HPDE6-E6E7 (cell line): ENCODE measurements at regions not wholly inside any gene's neighbourhood (a gene's known extent, or its start where the extent isn't known, plus 50 kb on each side); places are given as distances from the start of the nearest gene placed in this dataset.

Source experiments
- DNase-seq: peaks from one replicate; pipeline ENCODE4 v3.0.0; 2011; ENCODE audit warnings: missing footprints; ENCODE audit errors: extremely low spot score

DNA sequence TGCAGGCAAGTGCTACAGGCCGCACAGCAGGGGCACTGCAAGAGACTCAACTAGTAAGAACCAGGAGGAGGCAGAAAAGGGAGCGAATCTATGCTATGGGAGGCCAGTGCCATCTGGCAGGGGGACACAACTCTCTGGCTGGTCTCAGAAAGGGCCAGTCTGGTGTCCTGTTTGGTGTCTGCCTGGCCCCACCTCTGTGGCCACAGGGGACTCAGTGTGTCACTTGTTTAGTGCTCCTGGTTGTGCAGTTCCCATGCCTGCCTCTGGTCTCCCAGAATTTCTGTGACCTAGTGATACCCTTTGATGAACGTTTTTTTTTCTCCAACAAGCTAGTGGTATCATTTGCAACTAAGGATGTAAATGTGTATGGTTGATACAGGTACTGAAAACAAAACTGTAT is 59.2 kb upstream of the JCAD start:
- DNase-seq, result no peak

DNA sequence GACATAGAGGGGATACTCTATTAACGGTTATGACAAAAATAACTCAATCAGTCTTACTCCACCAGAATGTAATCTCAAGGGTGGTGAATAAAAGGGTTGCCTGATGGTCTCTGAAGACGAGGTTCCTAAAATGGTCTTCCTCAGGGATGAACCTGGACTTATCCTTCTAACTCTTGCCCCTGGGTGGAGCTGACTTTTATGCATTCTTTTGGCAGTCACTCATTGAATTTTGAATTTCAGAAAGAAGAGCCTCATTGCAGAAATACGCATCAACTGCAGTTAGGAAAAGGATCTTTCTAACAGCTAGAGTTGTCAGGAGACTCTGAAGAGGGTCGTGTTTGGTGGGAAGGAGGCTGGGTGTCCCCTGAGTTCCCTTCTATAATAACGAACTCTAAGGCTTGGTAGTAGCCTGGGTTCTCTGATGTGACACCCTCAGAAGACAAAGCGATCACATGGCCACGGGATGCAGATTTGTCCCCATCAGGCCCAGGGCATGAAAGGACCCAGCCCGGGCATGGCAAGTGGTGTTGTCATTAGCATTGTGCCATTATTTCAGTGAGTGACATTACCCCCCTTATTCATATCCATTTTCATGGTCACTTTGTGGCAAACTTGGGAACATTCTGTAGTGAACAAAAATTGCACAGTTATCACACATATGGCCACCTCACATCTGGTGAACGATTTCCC is 58.6 kb upstream of the JCAD start:
- no peak for DNase-seq

- no peak for DNase-seq
Measured at GRCh38 chr10:30116041-30116491, 56.7 kb upstream of the JCAD start.

DNA sequence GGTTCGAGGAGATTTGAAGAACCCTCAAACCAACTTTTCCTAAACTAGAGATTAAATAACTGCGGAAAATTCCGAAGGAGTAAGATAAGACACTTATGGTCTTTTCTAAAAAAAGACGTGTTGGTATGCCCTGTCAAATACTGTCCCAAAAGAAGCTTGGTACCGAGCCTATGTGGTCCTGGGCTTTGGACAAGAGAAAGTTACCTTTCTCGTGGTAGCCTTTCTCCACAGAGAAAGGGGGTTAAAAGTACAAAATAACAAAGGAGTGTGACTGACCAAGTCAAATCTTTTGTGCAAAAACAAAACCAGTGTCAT is 56.2 kb upstream of the JCAD start:
- DNase-seq, result no peak

- DNase-seq, result no peak
Measured at GRCh38 chr10:30114881-30115625, 55.7 kb upstream of the JCAD start.

- DNase-seq, result no peak
Measured at GRCh38 chr10:30114401-30114800, 55.0 kb upstream of the JCAD start.

GRCh38 chr10:30111340-30112022 is 52.1 kb upstream of the JCAD start:
- no peak for DNase-seq
